Loucy (cell line): ENCODE measurements at regions not wholly inside any gene's neighbourhood (a gene's known extent, or its start where the extent isn't known, plus 50 kb on each side); places are given as distances from the start of the nearest gene placed in this dataset.

Experiments used
- H2AFZ ChIP-seq: fragments of 200-600 bp; sonication (generic); 2 replicates; pipeline ENCODE4 v1.6.0; 2016; ENCODE audit warnings: antibody characterized with exemption, mild to moderate bottlenecking, low read length, moderate library complexity
- H3F3A ChIP-seq: fragments of 200-600 bp; 2 replicates; pipeline ENCODE4 v1.6.0; 2016; ENCODE audit warnings: antibody characterized with exemption, low read depth, mild to moderate bottlenecking
- H3K27me3 ChIP-seq: fragments of 200-600 bp; sonication (generic); 2 replicates; pipeline ENCODE4 v1.6.1; 2014; ENCODE audit warnings: low read length, mild to moderate bottlenecking; ENCODE audit not compliant: insufficient read depth, poor library complexity, severe bottlenecking
- H3K36me3 ChIP-seq: fragments of 200-600 bp; sonication (generic); 2 replicates; pipeline ENCODE4 v1.6.1; 2016; ENCODE audit warnings: low read length; ENCODE audit not compliant: insufficient read depth
- H3K4me1 ChIP-seq: fragments of 200-600 bp; sonication (generic); 2 replicates; pipeline ENCODE4 v1.5.1; 2014; ENCODE audit warnings: low read length, mild to moderate bottlenecking; ENCODE audit not compliant: insufficient read depth, poor library complexity, severe bottlenecking
- H3K4me2 ChIP-seq: fragments of 200-600 bp; sonication (generic); 2 replicates; pipeline ENCODE4 v1.6.0; 2014; ENCODE audit warnings: antibody characterized with exemption, low read length, low read depth, mild to moderate bottlenecking; ENCODE audit not compliant: poor library complexity, severe bottlenecking
- H3K4me3 ChIP-seq: fragments of 200-600 bp; sonication (generic); 2 replicates; pipeline ENCODE4 v1.5.1; 2014; ENCODE audit warnings: low read length, mild to moderate bottlenecking, mixed read lengths; ENCODE audit not compliant: poor library complexity, severe bottlenecking
- H3K79me2 ChIP-seq: fragments of 200-600 bp; sonication (generic); 2 replicates; pipeline ENCODE4 v1.6.1; 2014; ENCODE audit warnings: low read length; ENCODE audit not compliant: insufficient read depth
- H3K9ac ChIP-seq: fragments of 200-600 bp; sonication (generic); 2 replicates; pipeline ENCODE4 v1.6.0; 2014; ENCODE audit warnings: mild to moderate bottlenecking, low read depth, low read length, moderate library complexity; ENCODE audit not compliant: poor library complexity, severe bottlenecking
- H3K9me2 ChIP-seq: fragments of 200-600 bp; sonication (generic); replicated peaks from 2 replicates; pipeline ENCODE4 v1.6.1; 2016; ENCODE audit warnings: low read depth, low read length, mixed read lengths
- H3K9me3 ChIP-seq: fragments of 200-600 bp; sonication (generic); 2 replicates; pipeline ENCODE4 v1.6.1; 2014; ENCODE audit warnings: mild to moderate bottlenecking, antibody characterized with exemption, low read length, low read depth; ENCODE audit not compliant: insufficient read depth
- H4K20me1 ChIP-seq: fragments of 200-600 bp; sonication (generic); 2 replicates; pipeline ENCODE4 v1.6.0; 2014; ENCODE audit warnings: antibody characterized with exemption, low read length, mild to moderate bottlenecking; ENCODE audit not compliant: insufficient read depth, poor library complexity, severe bottlenecking
- EZH2phosphoT487 ChIP-seq: fragments of 200-600 bp; IDR thresholded peaks from 2 replicates; pipeline ENCODE4 v1.6.1; 2018; ENCODE audit warnings: antibody characterized with exemption, mild to moderate bottlenecking, moderate library complexity, borderline replicate concordance
- TF ChIP-seq, protein P1 (sequence below): fragments of 200-600 bp; sonication (generic); conservative IDR thresholded peaks from 2 replicates; pipeline ENCODE4 v1.5.1; 2014; ENCODE audit warnings: mild to moderate bottlenecking, antibody characterized with exemption, low read length

DNA sequence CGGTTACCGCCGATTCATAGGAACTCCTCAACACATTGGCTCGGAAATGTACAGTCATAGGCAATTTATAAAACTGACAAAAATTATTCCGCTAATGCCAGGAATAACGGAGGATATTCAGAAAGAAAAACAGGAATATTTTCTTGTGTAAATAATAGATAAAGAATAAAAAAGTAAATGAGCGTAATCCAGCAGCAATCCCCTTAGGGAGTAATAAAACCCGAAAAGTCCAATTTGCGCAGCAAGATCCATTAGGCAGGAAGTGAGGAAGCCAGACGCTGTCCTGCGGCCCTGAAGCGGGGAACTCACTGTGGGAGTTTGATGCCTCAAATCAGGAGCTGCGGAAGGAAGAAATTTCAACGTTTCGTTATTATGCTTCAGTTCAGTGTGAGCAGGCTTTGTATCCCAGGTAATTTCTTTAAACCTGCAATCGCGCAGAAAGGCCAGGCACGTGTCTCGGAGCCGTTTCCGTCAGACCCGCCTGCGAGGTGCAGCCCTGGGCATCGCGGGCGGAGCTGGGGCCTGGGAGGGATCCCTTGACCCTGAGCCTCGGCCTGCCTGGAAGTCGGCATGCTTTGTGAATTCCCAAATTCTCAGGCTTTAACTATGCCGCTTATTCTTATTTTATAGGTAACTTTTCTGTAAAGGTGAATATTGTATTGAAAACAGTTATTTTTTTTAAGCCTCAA is 180.9 kb upstream of the ALKAL2 start:
- no peak overlapping the region for H3K9ac ChIP-seq
- H3K4me2 ChIP-seq, result no peak overlapping the region
- H2AFZ ChIP-seq, result no peak overlapping the region
- H3K9me3 ChIP-seq, result peaks cover 3% of the 10 kb centered on the region; the same call in 1 of the 2 replicates
- no peak overlapping the region for H3K4me3 ChIP-seq
- no peaks in the 10 kb centered on the region for H3F3A ChIP-seq
- H3K27me3 ChIP-seq, result no peaks in the 10 kb centered on the region
- H3K36me3 ChIP-seq, result no peaks in the 10 kb centered on the region
- H3K79me2 ChIP-seq, result no peaks in the 10 kb centered on the region
- no peaks in the 10 kb centered on the region for H4K20me1 ChIP-seq
- no peak for TF ChIP-seq EZH2phosphoT487
- TF ChIP-seq, protein P1, sequence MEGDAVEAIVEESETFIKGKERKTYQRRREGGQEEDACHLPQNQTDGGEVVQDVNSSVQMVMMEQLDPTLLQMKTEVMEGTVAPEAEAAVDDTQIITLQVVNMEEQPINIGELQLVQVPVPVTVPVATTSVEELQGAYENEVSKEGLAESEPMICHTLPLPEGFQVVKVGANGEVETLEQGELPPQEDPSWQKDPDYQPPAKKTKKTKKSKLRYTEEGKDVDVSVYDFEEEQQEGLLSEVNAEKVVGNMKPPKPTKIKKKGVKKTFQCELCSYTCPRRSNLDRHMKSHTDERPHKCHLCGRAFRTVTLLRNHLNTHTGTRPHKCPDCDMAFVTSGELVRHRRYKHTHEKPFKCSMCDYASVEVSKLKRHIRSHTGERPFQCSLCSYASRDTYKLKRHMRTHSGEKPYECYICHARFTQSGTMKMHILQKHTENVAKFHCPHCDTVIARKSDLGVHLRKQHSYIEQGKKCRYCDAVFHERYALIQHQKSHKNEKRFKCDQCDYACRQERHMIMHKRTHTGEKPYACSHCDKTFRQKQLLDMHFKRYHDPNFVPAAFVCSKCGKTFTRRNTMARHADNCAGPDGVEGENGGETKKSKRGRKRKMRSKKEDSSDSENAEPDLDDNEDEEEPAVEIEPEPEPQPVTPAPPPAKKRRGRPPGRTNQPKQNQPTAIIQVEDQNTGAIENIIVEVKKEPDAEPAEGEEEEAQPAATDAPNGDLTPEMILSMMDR, result no peak
- H3K4me1 ChIP-seq, result peaks cover 18% of the 10 kb centered on the region
- H3K9me2 ChIP-seq, result no peaks in the 10 kb centered on the region

DNA sequence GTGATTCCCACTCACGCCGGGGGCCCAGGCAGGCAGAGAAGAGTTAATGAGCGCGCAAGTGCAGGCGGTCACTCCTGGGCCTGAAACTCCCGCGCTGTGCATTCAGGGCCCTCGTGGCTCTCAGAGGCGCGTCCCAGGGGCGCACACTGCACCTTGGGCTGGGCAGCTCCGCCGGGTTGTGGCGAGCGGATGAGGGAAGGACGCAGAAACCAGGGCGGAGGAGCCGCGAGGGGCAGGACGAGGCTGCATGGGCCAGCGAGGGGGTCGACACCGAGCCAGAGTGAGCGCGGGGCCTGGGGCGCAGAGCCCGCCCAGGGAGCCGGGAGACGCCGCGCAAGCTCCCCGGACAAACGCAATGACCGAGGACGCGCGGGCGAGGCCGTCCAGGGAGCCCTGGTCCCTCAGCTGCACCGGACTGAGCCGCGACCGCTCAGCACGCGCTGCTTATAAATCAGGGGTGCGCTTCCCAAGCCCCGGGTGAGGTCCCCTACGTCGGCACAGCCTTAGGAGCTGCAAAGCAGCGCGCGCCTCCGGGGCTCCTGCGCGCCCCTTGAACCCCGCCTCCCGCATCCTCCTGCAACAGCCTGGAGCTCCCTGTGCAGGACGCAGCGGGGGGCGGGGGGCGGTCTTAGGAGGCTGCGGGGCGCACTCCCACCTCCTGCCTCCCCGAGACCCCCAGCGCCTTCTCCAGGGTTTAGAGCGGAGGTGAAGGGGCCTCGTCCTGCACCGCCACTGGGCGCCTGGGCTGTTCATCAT is 180.2 kb upstream of the ALKAL2 start:
- H3K27me3 ChIP-seq, result no peaks in the 10 kb centered on the region
- H4K20me1 ChIP-seq, result no peaks in the 10 kb centered on the region
- TF ChIP-seq, protein P1, result no peak
- TF ChIP-seq EZH2phosphoT487, result no peak
- no peak overlapping the region for H3K9ac ChIP-seq
- H3K79me2 ChIP-seq, result no peaks in the 10 kb centered on the region
- no peaks in the 10 kb centered on the region for H3K36me3 ChIP-seq
- H3K4me1 ChIP-seq, result peaks cover 18% of the 10 kb centered on the region
- H3K9me3 ChIP-seq, result no peaks in the 10 kb centered on the region; the same call in 1 of the 2 replicates
- H2AFZ ChIP-seq, result no peak overlapping the region
- no peak overlapping the region for H3K4me3 ChIP-seq
- no peak overlapping the region for H3K4me2 ChIP-seq
- 0 out of 2 replicates have a peak, but pooled peaks cover 2% of the 10 kb centered on the region for H3F3A ChIP-seq
- no peaks in the 10 kb centered on the region for H3K9me2 ChIP-seq

DNA sequence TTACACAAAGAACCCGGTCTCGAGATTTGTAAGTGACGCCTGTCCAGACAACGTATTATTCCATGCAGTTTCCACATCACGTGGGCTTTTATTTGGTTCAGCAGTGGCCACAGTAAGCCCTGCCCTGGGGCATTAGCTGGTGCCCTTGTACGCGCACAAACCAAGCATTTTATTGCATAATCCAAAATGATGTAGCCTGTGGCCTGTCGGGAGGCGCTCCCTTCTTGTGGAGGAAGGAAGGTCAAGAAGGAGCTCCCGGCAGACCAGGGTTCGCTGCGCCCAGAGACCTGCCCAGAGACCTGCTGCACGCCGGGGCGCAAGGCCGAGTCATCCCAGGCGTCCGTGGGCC is 179.6 kb upstream of the ALKAL2 start:
- H3K4me1 ChIP-seq, result peaks cover 22% of the 10 kb centered on the region
- H3K36me3 ChIP-seq, result no peaks in the 10 kb centered on the region
- no peaks in the 10 kb centered on the region for H3K27me3 ChIP-seq
- H3K9ac ChIP-seq, result no peak overlapping the region
- no peaks in the 10 kb centered on the region for H3K9me3 ChIP-seq
- no peak overlapping the region for H3K4me2 ChIP-seq
- H3F3A ChIP-seq, result 0 out of 2 replicates have a peak, but pooled peaks cover 2% of the 10 kb centered on the region
- TF ChIP-seq, protein P1, result no peak
- no peak for TF ChIP-seq EZH2phosphoT487
- no peaks in the 10 kb centered on the region for H3K9me2 ChIP-seq
- no peaks in the 10 kb centered on the region for H3K79me2 ChIP-seq
- H2AFZ ChIP-seq, result no peak overlapping the region
- H4K20me1 ChIP-seq, result no peaks in the 10 kb centered on the region
- H3K4me3 ChIP-seq, result no peak overlapping the region
